ENCODE measurements at regions not wholly inside any gene's neighbourhood (a gene's known extent, or its start where the extent isn't known, plus 50 kb on each side); places are given as distances from the start of the nearest gene placed in this dataset.

DNA sequence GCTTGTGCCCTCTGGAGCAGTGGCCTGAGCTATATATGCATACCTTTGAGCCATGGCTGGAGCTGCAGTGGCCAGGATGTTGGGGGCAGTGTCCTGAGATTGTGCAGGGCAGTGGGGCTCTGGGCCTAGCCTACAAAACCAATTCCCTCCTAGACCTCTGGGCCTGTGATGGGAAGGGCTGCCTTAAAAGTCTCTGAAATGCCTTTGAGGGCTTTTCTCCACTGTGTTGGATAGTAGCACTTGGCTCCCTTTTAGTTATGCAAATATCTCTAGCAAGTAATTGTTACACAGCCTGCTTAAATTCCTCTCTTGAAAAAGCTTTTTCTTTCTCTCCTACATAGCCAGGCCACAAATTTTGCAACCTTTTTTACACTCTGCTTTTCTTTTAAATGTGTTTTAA, 426.4 kb downstream of the ACTR3B start:
- TF ChIP-seq, protein P1, sequence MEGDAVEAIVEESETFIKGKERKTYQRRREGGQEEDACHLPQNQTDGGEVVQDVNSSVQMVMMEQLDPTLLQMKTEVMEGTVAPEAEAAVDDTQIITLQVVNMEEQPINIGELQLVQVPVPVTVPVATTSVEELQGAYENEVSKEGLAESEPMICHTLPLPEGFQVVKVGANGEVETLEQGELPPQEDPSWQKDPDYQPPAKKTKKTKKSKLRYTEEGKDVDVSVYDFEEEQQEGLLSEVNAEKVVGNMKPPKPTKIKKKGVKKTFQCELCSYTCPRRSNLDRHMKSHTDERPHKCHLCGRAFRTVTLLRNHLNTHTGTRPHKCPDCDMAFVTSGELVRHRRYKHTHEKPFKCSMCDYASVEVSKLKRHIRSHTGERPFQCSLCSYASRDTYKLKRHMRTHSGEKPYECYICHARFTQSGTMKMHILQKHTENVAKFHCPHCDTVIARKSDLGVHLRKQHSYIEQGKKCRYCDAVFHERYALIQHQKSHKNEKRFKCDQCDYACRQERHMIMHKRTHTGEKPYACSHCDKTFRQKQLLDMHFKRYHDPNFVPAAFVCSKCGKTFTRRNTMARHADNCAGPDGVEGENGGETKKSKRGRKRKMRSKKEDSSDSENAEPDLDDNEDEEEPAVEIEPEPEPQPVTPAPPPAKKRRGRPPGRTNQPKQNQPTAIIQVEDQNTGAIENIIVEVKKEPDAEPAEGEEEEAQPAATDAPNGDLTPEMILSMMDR (IDR thresholded peaks at IDR 0.05), result no peak
- TF ChIP-seq POLR2A (IDR thresholded peaks at IDR 0.05), result no peak

Measured in Peyer's patch (tissue), 4 donors.